IMR-90 (cell line): ENCODE measurements at regions not wholly inside any gene's neighbourhood (a gene's known extent, or its start where the extent isn't known, plus 50 kb on each side); places are given as distances from the start of the nearest gene placed in this dataset.

Experiments used
- ATAC-seq: fragments of 200-7000 bp; cut with Tn5 transposase; 2 replicates; pipeline ENCODE4 v1.9.1; 2020; ENCODE audit warnings: low read depth, mild to moderate bottlenecking, moderate library complexity
- BruUV-seq: library from RNA; stranded (reverse); fragments of 400-500 nt; replicated peaks from 2 replicates; lab custom pipeline; 2021; lab: Mats Ljungman, UMichigan
- CTCF ChIA-PET: fragments of 300-600 bp; formaldehyde crosslinking; extraction: SDS; loops from one replicate; lab custom pipeline; 2021; ENCODE audit warnings: antibody characterized with exemption; lab: Yijun Ruan, JAX
- POLR2A ChIA-PET: fragments of 300-600 bp; sonication (Branson Sonifier 250); formaldehyde crosslinking; loops from one replicate; lab custom pipeline; 2022; ENCODE audit warnings: antibody characterized with exemption; ENCODE audit not compliant: unreplicated experiment; lab: Charles Lee
- DNase-seq: peaks from one replicate; pipeline ENCODE4 v3.0.0; 2013
- H2AFZ ChIP-seq: replicated peaks from 2 replicates; pipeline ENCODE3; 2013; ENCODE audit warnings: low read length, mild to moderate bottlenecking; ENCODE audit not compliant: poor library complexity
- H2AK5ac ChIP-seq: 2 replicates; pipeline ENCODE4 v1.6.1; 2013; ENCODE audit warnings: low read depth, low read length, inconsistent platforms
- H2AK9ac ChIP-seq: replicated peaks from 2 replicates; pipeline ENCODE3; 2013; ENCODE audit warnings: mild to moderate bottlenecking, low read depth, low read length, moderate library complexity; ENCODE audit not compliant: poor library complexity
- H2BK120ac ChIP-seq: 2 replicates; pipeline ENCODE4 v1.6.1; 2013; ENCODE audit warnings: low read depth, low read length, inconsistent platforms
- H2BK15ac ChIP-seq: 3 replicates; pipeline ENCODE4 v1.6.1; 2013; ENCODE audit warnings: low read depth, low read length, inconsistent platforms
- H2BK20ac ChIP-seq: 2 replicates; pipeline ENCODE4 v1.6.1; 2013; ENCODE audit warnings: low read depth, mild to moderate bottlenecking, inconsistent platforms, low read length, moderate library complexity
- H2BK5ac ChIP-seq: 2 replicates; pipeline ENCODE4 v1.6.1; 2013; ENCODE audit warnings: mild to moderate bottlenecking, low read depth, low read length, inconsistent platforms; ENCODE audit not compliant: poor library complexity, severe bottlenecking
- H3K14ac ChIP-seq: replicated peaks from 2 replicates; pipeline ENCODE4 v1.6.1; 2013; ENCODE audit warnings: low read depth, low read length, inconsistent platforms
- H3K18ac ChIP-seq: 2 replicates; pipeline ENCODE4 v1.6.1; 2013; ENCODE audit warnings: low read depth, low read length, control low read depth
- H3K23ac ChIP-seq: 2 replicates; pipeline ENCODE4 v1.6.1; 2013; ENCODE audit warnings: low read depth, low read length, inconsistent platforms
- H3K27ac ChIP-seq: 2 replicates; pipeline ENCODE4 v1.5.1; 2013; ENCODE audit warnings: mild to moderate bottlenecking, control low read depth, low read length; ENCODE audit not compliant: insufficient read depth
- H3K27me3 ChIP-seq: 2 replicates; pipeline ENCODE4 v1.6.1; 2013; ENCODE audit warnings: low read length; ENCODE audit not compliant: control insufficient read depth, insufficient read depth
- H3K36me3 ChIP-seq: 2 replicates; pipeline ENCODE4 v1.6.1; 2013; ENCODE audit warnings: low read length, mixed read lengths; ENCODE audit not compliant: control insufficient read depth, insufficient read depth
- H3K4ac ChIP-seq: 2 replicates; pipeline ENCODE4 v1.6.1; 2013; ENCODE audit warnings: low read depth, low read length, inconsistent platforms
- H3K4me1 ChIP-seq: 2 replicates; pipeline ENCODE4 v1.6.1; 2013; ENCODE audit warnings: low read length, mixed read lengths; ENCODE audit not compliant: control insufficient read depth, insufficient read depth
- H3K4me2 ChIP-seq: 2 replicates; pipeline ENCODE4 v1.6.1; 2013; ENCODE audit warnings: low read depth, mild to moderate bottlenecking, control low read depth, low read length, moderate library complexity
- H3K4me3 ChIP-seq: 2 replicates; pipeline ENCODE4 v1.5.1; 2013; ENCODE audit warnings: low read depth, mild to moderate bottlenecking, control low read depth, low read length, moderate library complexity; ENCODE audit not compliant: insufficient read depth
- H3K56ac ChIP-seq: 2 replicates; pipeline ENCODE4 v1.6.1; 2013; ENCODE audit warnings: low read length, inconsistent platforms; ENCODE audit not compliant: insufficient read depth; ENCODE audit errors: extremely low read depth
- H3K79me1 ChIP-seq, 2 experiments: 2 replicates each; pipeline ENCODE4 v1.6.1; 2013; ENCODE audit warnings: low read length in 2 of 2, inconsistent platforms in 1 of 2, low read depth in 1 of 2
- H3K9ac ChIP-seq: 2 replicates; pipeline ENCODE4 v1.6.1; 2013; ENCODE audit warnings: low read depth, low read length, control low read depth
- H3K9me1 ChIP-seq: 2 replicates; pipeline ENCODE4 v1.6.1; 2013; ENCODE audit warnings: low read length, inconsistent platforms; ENCODE audit not compliant: insufficient read depth
- H3K9me3 ChIP-seq: 2 replicates; pipeline ENCODE4 v1.6.1; 2013; ENCODE audit warnings: low read length; ENCODE audit not compliant: control insufficient read depth, insufficient read depth
- H4K20me1 ChIP-seq: 2 replicates; pipeline ENCODE4 v1.6.1; 2013; ENCODE audit warnings: low read length, inconsistent platforms; ENCODE audit not compliant: insufficient read depth
- H4K5ac ChIP-seq: 2 replicates; pipeline ENCODE4 v1.6.1; 2013; ENCODE audit warnings: mild to moderate bottlenecking, low read depth, low read length, control low read depth
- H4K8ac ChIP-seq, 2 experiments: 2 replicates each; pipeline ENCODE4 v1.6.1; 2013; ENCODE audit warnings: low read depth in 2 of 2, low read length in 2 of 2, control low read depth in 1 of 2, inconsistent platforms in 1 of 2
- H4K91ac ChIP-seq: 2 replicates; pipeline ENCODE4 v1.6.1; 2013; ENCODE audit warnings: low read depth, low read length, inconsistent platforms; ENCODE audit not compliant: insufficient read depth
- BHLHE40 ChIP-seq: fragments of 150-350 bp; IDR thresholded peaks from 2 replicates; pipeline ENCODE4 v1.6.1; 2016; ENCODE audit warnings: mild to moderate bottlenecking, low read depth, low read length
- CHD1 ChIP-seq: IDR thresholded peaks from 2 replicates; pipeline ENCODE4 v1.6.1; 2012; ENCODE audit warnings: low read depth, low read length, improper control_type of control experiment
- ELK1 ChIP-seq: fragments of 150-350 bp; IDR thresholded peaks from 2 replicates; pipeline ENCODE4 v1.6.1; 2016; ENCODE audit warnings: low read depth, mild to moderate bottlenecking, low read length, moderate library complexity, borderline replicate concordance
- MAZ ChIP-seq: IDR thresholded peaks from 2 replicates; pipeline ENCODE4 v1.6.1; 2012; ENCODE audit warnings: low read depth, mild to moderate bottlenecking, low read length, improper control_type of control experiment, moderate library complexity, borderline replicate concordance
- POLR2A ChIP-seq: IDR thresholded peaks from 2 replicates; pipeline ENCODE4 v1.6.1; 2012; ENCODE audit warnings: mild to moderate bottlenecking, low read depth, low read length
- RAD21 ChIP-seq: IDR thresholded peaks from 2 replicates; pipeline ENCODE4 v1.6.1; 2012; ENCODE audit warnings: low read length, improper control_type of control experiment
- RCOR1 ChIP-seq: IDR thresholded peaks from 2 replicates; pipeline ENCODE4 v1.6.1; 2012; ENCODE audit warnings: mild to moderate bottlenecking, low read length, improper control_type of control experiment; ENCODE audit not compliant: insufficient replicate concordance
- RFX5 ChIP-seq: IDR thresholded peaks from 2 replicates; pipeline ENCODE4 v1.8.0; 2012; ENCODE audit warnings: low read depth, mild to moderate bottlenecking, low read length, moderate library complexity
- SMC3 ChIP-seq: fragments of 150-350 bp; IDR thresholded peaks from 2 replicates; pipeline ENCODE4 v1.6.1; 2016; ENCODE audit warnings: low read depth, mild to moderate bottlenecking, antibody characterized with exemption, low read length, moderate library complexity
- USF2 ChIP-seq: fragments of 150-350 bp; IDR thresholded peaks from 2 replicates; pipeline ENCODE4 v1.6.1; 2017; ENCODE audit warnings: mild to moderate bottlenecking, antibody characterized with exemption, low read length, low read depth
- WGBS, 2 experiments: methylation state at CpG; one replicate each; pipeline versions ENCODE4 v1.1.5 to v1.1.7; 2013; ENCODE audit warnings: missing lambda C conversion rate in 2 of 2; ENCODE audit not compliant: insufficient read length in 1 of 2; ENCODE audit errors: extremely low coverage in 2 of 2; 5-methylcytosine and 5-hydroxymethylcytosine counted together
- dilution Hi-C: fragments of 300-500 bp; cut with HindIII; formaldehyde crosslinking; loops from one replicate; pipeline ENCODE4 v1.14.3; 2018; ENCODE audit warnings: low sequenced_read_pairs; ENCODE audit not compliant: unreplicated experiment
- in situ Hi-C: fragments of 300-500 bp; cut with MboI; formaldehyde crosslinking; loops from 3 replicates; pipeline ENCODE4 v1.14.3; 2019; ENCODE audit warnings: low sequenced_read_pairs, inconsistent platforms, mixed read lengths
- intact Hi-C: fragments of 100-400 bp; cut with micrococcal nuclease; formaldehyde crosslinking; loops from 2 replicates; pipeline ENCODE4 v1.10.0; 2022

GRCh38 chr2:183375821-183376220 lies 251.6 kb downstream of the NUP35 start:
- peaks cover 4% of the 10 kb centered on the region; the same call in 1 of the 2 replicates for H3K9me3 ChIP-seq
- no peak for DNase-seq

More at GRCh38 chr2:183375821-183376220, 251.6 kb downstream of the NUP35 start:
- no peak overlapping the region for H3K18ac ChIP-seq
- no peak overlapping the region for H4K8ac ChIP-seq
- no peak overlapping the region for H3K56ac ChIP-seq
- H3K27ac ChIP-seq, result no peak overlapping the region
- no peak overlapping the region for H2BK5ac ChIP-seq
- no peak for ATAC-seq
- H2BK120ac ChIP-seq, result no peak overlapping the region
- no peaks in the 10 kb centered on the region for H3K9me1 ChIP-seq
- H3K14ac ChIP-seq, result no peak overlapping the region
- H3K79me1 ChIP-seq, result no peaks in the 10 kb centered on the region
- no peak overlapping the region for H2AK9ac ChIP-seq
- H4K5ac ChIP-seq, result no peak overlapping the region
- dilution Hi-C loops (no loop called here), intact Hi-C loops (no loop called here), in situ Hi-C loops (no loop called here)
- H3K4me2 ChIP-seq, result no peak overlapping the region
- no peak overlapping the region for H2AK5ac ChIP-seq
- WGBS, 2 experiments, result no CpG with 5 or more reads among the region's 3 CpGs
- H2BK15ac ChIP-seq, result no peak overlapping the region
- H3K4me1 ChIP-seq, result no peaks in the 10 kb centered on the region
- H3K4ac ChIP-seq, result no peak overlapping the region
- no peak overlapping the region for H2AFZ ChIP-seq
- H3K9ac ChIP-seq, result no peak overlapping the region
- BruUV-seq, result no TSS peak
- no peaks in the 10 kb centered on the region for H3K36me3 ChIP-seq
- no peak for TF ChIP-seq SMC3
- TF ChIP-seq CHD1, result no peak
- no peak for TF ChIP-seq RAD21
- no peak for TF ChIP-seq ELK1
- no peak for TF ChIP-seq MAZ
- TF ChIP-seq BHLHE40, result no peak
- no peak for TF ChIP-seq USF2
- TF ChIP-seq RCOR1, result no peak
- TF ChIP-seq RFX5, result no peak
- TF ChIP-seq POLR2A, result no peak
- H2BK20ac ChIP-seq, result no peak overlapping the region
- CTCF ChIA-PET, result no interaction called here
- H3K23ac ChIP-seq, result no peak overlapping the region
- POLR2A ChIA-PET, result no interaction called here
- H3K27me3 ChIP-seq, result no peaks in the 10 kb centered on the region
- H4K91ac ChIP-seq, result no peak overlapping the region
- H3K4me3 ChIP-seq, result no peak overlapping the region
- H4K20me1 ChIP-seq, result no peaks in the 10 kb centered on the region
